GM12873 (cell line): ENCODE measurements at regions not wholly inside any gene's neighbourhood (a gene's known extent, or its start where the extent isn't known, plus 50 kb on each side); places are given as distances from the start of the nearest gene placed in this dataset.

Source experiments
- TF ChIP-seq, protein P1 (sequence below): IDR thresholded peaks from 2 replicates; pipeline ENCODE4 v1.5.1; 2012; ENCODE audit warnings: low read depth, mild to moderate bottlenecking, moderate library complexity, low read length, control low read depth; ENCODE audit not compliant: insufficient read depth; ENCODE audit errors: missing control alignments

DNA sequence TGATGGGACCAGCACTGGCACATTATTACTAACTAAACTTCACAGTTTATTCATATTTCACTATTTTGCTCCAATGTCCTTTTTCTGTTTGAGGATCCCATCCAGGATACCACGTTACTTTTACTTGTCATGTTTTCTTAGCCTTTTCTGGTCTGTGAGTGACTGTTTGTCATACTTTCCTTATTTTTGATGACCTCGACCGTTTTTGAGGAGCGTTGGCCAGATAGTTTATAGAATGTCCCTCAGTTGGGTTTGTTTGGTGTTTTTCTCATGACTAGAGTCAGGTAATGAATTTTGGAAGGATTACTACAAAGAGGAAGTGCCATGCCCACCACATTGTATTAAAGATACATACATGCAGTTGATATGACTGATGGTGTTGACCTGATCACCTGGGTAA lies 199.4 kb upstream of the CCND2 start:
- TF ChIP-seq, protein P1, sequence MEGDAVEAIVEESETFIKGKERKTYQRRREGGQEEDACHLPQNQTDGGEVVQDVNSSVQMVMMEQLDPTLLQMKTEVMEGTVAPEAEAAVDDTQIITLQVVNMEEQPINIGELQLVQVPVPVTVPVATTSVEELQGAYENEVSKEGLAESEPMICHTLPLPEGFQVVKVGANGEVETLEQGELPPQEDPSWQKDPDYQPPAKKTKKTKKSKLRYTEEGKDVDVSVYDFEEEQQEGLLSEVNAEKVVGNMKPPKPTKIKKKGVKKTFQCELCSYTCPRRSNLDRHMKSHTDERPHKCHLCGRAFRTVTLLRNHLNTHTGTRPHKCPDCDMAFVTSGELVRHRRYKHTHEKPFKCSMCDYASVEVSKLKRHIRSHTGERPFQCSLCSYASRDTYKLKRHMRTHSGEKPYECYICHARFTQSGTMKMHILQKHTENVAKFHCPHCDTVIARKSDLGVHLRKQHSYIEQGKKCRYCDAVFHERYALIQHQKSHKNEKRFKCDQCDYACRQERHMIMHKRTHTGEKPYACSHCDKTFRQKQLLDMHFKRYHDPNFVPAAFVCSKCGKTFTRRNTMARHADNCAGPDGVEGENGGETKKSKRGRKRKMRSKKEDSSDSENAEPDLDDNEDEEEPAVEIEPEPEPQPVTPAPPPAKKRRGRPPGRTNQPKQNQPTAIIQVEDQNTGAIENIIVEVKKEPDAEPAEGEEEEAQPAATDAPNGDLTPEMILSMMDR, result no peak

DNA sequence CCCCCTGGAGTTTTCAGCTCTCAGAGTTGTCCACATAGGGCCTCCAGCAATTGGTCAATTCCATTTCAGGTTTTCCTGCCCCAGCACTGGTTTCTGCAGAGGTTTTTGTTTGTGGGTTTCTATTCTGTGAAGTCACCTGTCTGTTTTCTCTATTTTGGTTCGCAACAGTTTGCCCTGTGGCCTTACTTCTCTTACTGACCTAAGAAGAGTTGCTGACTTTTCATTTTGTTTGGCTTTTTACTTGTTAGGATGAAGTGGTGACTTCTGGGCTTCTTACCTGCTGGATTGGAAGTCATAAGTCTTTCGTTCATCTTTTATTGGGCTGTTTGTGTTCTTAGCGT lies 196.4 kb upstream of the PARP11 start:
- TF ChIP-seq, protein P1, result no peak

DNA sequence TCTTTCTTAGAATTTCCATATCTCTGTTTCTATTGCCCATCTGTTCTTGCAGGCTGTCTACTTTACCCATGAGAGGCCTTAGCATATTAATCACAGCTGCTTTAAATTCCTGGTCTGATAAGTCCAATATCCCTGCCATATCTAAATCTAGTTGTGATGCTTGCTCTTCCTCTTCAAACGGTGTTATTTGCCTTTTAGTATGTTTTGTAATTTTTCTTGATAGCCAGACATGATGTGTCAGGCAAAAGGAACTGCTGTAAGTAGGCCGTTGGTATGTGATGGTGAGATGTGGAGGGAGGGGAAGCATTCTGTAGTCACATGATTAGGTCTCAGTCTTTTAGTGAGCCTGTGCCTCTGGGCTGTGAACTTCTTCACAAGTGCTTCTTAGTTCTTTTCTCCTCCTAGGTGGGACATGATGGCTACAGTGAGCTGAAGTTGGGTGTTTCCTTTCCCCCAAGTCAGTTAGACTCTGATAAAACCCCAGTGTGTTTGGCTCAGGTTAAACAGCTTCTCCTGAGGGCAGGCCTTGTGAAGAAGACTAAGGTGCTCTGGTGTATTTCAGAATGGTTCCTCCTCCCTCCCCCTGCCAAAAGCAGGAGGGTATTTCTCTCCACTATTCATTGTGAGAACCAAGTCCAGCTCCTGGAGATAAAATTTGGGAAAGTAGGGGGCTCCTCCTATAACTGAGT lies 195.9 kb upstream of the PARP11 start:
- TF ChIP-seq, protein P1, result no peak

DNA sequence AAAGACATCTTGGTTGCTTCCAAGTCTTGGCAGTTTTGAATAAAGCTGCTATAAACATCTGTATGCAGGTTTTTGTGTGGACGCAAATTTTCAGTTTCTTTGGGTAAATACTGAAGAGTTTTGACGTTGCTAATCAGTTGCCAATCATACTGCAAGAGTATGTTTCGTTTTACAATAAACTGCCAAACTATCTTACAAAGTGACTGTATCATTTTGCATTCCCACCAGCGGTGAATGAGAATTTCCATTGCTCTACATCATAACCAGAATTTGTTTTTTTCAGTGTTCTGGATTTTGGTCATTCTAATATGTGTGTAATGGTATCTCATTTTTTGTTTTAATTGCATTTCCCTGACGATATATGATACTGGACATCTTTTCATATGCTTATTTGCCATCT lies 190.8 kb upstream of the PARP11 start:
- TF ChIP-seq, protein P1, result no peak

DNA sequence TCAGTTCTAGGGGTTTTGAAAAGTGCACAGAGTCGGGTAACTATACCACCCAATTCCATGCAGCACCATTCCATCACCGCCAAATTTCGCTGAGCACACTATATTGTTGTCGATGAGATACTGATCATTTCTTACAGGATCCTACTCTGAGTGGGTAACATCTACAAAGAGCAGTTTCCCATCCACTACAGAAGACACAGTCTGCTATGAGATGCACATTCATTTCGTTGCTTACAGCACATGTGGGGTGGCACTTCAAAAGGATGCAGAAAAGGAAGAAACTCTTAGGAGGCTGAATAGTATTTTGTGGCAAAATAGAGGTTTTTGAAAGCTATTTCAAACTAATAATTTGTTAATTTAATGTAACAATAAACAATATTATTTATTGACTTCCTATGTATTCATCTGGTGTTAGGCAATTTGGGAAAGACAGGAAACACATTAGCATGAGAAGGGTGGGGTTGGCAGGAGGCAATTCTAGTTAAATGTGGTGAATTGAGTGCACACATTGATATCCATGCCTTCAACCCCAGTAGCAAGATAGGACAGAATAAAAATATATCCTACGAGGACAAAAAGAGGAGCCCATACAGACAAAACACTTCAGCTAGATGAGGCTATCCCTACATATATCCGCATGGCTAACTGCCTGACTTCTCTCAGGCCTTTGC lies 186.8 kb upstream of the PARP11 start:
- TF ChIP-seq, protein P1, result no peak

DNA sequence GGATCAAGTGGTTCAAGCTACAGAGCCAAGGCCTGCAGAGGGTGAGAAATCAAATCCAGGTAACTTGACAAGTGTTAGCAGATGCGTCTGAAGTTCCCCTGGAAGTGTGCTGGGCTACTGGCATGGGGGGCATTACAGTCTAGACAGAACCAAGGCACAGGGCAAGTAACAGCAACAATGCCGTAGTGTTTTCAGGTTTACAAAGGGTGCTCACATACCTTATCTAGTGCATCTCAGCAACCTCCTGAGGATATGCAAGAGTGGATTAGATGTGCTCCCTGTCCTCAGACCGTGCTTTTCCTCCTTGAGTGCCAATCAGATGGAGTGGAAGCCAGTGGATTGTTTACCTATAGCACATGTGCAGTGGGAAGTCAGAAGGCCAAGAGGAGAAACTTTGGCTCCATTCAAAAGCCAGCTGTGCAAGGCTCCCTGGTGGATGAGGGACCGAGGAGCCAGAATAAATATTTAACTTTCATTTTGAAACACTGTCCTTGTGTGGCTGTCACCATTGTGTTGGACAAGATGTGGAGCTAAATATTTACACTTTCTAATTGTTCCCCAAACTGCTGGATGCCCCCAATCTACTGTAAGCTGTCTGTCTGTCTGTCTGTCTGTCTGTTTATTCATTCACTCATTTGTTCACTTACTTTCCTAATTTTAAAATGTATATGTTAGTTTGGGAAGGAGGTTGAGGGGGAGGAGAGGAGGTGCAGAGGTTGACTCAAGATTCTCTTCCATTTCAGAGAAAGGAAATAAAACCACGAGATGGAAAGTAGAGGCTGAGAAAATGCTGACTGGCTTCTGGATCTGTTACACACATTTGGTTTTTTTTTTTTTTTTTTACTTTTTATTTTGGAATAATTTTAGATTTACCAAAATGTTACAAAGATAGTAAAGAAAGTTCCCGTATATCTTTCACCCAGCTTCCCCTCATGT lies 184.0 kb upstream of the PARP11 start:
- TF ChIP-seq, protein P1, result no peak

DNA sequence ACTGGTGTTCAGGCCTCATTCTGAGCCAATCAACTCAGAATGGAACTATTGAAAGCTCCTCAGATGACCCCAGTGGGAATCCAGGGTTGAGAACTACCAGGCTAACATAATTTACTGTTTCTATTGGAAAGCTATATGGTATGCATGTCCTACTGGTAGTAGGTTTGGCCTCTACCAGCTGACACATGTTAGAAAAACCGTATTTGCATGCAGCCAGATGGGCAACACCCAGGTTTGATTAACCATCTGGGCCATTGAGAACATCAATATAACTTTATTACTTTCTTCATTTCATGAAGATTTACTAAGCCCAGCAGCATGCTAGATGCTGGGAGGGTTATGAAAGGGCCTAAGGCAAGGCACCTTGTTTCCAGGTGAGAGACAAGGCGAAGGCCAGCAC lies 181.4 kb upstream of the PARP11 start:
- TF ChIP-seq, protein P1, result no peak
